ENCODE measurements at regions not wholly inside any gene's neighbourhood (a gene's known extent, or its start where the extent isn't known, plus 50 kb on each side); places are given as distances from the start of the nearest gene placed in this dataset.

- Mint-ChIP-seq H3K4me3 (no peak overlapping the region), H3K9me3 (ENCODE audit: low read depth) (peaks cover 2% of the 10 kb centered on the region), H3K27ac (peak overlapping the region; percentile 57), H3K36me3 (ENCODE audit: low read depth) (no peaks in the 10 kb centered on the region), H3K27me3 (no peaks in the 10 kb centered on the region), H3K4me1 (peaks cover 53% of the 10 kb centered on the region)
- POLR2A ChIA-PET: no interaction called here
- intact Hi-C loops (cut with DNase I, micrococcal nuclease): loop anchor here in 1 of 2 experiments (5.0 to 10.0 kb wide), 4 partner anchors 81 to 1657 kb away; partner anchors contain the start of genes RGS2, RO60 and UCHL5
- ATAC-seq (peak; percentile 12), DNase-seq (no peak)
- CTCF ChIA-PET: no interaction called here
These were observed 351.6 kb upstream of the B3GALT2 start for GRCh38 chr1:193538003-193538354.

DNA sequence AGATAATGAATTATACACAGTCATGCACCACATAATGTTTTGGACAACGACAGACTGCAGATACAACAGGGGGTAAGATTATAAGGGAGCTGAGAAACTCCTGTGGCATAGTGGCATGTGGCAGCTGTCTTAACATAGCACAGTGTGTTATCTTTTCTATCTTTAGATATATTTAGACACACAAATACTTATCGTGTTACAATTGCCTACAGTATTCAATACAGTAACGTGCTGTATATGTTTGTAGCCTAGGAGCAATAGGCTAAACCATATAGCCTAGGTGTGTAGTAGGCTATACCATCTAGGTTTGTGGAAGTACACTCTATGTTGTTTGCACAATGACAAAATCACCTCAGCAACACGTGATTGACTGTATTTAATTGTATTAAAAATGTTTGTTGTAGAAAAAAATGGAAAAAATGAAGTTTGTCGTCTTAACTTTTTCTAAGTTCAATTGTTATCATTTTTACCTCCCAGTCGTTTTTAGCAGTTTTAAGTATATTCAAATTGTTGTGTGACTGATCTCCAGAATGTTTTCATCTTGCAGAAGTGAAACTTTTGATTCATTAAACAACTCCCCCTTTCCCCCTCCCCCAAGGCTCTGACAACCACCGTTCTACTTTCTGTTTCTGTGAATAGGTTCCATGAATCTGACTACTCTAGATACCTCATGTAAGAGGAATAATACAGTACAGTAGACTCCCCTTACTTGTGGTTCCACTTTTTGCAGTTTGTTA, 351.0 kb upstream of the B3GALT2 start:
- CTCF ChIA-PET: interaction anchor here (0.6 kb wide), 1 partner anchor 15 kb away, joined by 4 read pairs; no protein-coding TSS in a partner anchor
- H3K9me3 Mint-ChIP-seq (ENCODE audit: low read depth): peaks cover 2% of the 10 kb centered on the region
- intact Hi-C loops (cut with DNase I, micrococcal nuclease): loop anchor here (1.0 to 10.0 kb wide), 10 partner anchors 32 to 1657 kb away; partner anchors contain the start of genes RGS2 (in 1 of the 2), RO60 (in 1 of the 2) and UCHL5 (in 1 of the 2)
- no peak overlapping the region for H3K4me3 Mint-ChIP-seq
- H3K4me1 Mint-ChIP-seq: peaks cover 47% of the 10 kb centered on the region
- POLR2A ChIA-PET: no interaction called here
- ATAC-seq: peak; percentile 89
- no peaks in the 10 kb centered on the region for H3K36me3 Mint-ChIP-seq (ENCODE audit: low read depth)
- peak overlapping the region; percentile 53 for H3K27ac Mint-ChIP-seq
- no peaks in the 10 kb centered on the region for H3K27me3 Mint-ChIP-seq
- DNase-seq: peak; percentile 84

GRCh38 chr1:193533853-193534252, 347.4 kb upstream of the B3GALT2 start:
- intact Hi-C loops (cut with DNase I, micrococcal nuclease): loop anchor here in 1 of 2 experiments (10.0 kb wide), 2 partner anchors 479 to 1661 kb away; partner anchors contain the start of genes RO60 and UCHL5
- Mint-ChIP-seq H3K4me1 (peaks cover 19% of the 10 kb centered on the region), H3K36me3 (ENCODE audit: low read depth) (no peaks in the 10 kb centered on the region), H3K27me3 (no peaks in the 10 kb centered on the region), H3K4me3 (no peak overlapping the region), H3K27ac (no peak overlapping the region), H3K9me3 (ENCODE audit: low read depth) (peaks cover 2% of the 10 kb centered on the region)
- CTCF ChIA-PET: interaction anchor here (0.9 kb wide), 1 partner anchor 10 kb away, joined by 3 read pairs; no protein-coding TSS in a partner anchor
- no peak for DNase-seq
- no peak for ATAC-seq
- POLR2A ChIA-PET: interaction anchor here (0.6 kb wide), 1 partner anchor 483 kb away, joined by 3 read pairs; no protein-coding TSS in a partner anchor

DNA sequence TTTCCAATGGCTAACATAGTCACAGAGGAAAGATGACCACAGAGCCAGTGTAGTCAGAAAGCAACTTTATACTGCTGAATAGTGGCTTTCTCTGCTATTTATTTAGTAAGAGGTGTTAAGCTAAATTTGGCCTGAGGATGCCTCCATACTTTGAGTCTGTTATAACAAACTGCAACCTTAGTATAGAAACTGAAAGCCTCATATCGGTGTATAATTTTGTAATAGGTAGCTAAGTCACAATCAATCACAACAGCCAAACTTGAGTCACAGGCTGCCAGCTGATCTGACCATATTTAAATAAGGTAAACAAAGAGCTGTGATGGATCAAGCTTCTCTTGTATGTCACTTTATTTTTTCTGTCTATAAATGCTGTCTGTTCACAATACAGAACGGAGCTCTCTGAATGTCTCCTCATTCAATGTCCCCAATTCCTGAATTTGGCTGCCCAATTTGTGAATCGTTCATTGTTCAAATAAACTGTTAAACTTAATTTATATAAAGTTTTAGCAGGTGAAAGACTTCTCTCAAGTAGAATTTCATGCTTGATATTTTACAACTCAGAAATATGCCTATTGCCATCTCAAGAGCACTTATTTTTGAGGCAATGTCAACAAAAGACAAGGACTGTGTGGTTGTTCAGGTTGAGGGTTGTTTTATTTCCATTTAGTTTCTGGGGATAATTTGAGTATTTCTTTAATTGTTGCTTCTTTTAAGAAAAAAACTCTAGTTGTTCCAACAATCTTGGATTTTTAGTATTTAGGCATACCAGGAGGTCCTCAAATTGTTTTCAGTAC, 339.7 kb upstream of the B3GALT2 start:
- DNase-seq (peak; percentile 16), ATAC-seq (peak; percentile 55)
- intact Hi-C loops (cut with DNase I, micrococcal nuclease): no loop called here
- Mint-ChIP-seq H3K27me3 (no peaks in the 10 kb centered on the region), H3K27ac (no peak overlapping the region), H3K9me3 (ENCODE audit: low read depth) (no peaks in the 10 kb centered on the region), H3K4me3 (no peak overlapping the region), H3K36me3 (ENCODE audit: low read depth) (no peaks in the 10 kb centered on the region), H3K4me1 (no peaks in the 10 kb centered on the region)
- ChIA-PET CTCF (interaction anchor here (1.1 kb wide), 1 partner anchor 26 kb away, joined by 3 read pairs; no protein-coding TSS in a partner anchor), POLR2A (interaction anchor here (0.6 kb wide), 1 partner anchor 1449 kb away, joined by 3 read pairs; no protein-coding TSS in a partner anchor)

GRCh38 chr1:193525411-193525810, 339.0 kb upstream of the B3GALT2 start:
- Mint-ChIP-seq H3K27me3 (no peaks in the 10 kb centered on the region), H3K4me3 (no peak overlapping the region), H3K27ac (no peak overlapping the region), H3K4me1 (no peaks in the 10 kb centered on the region), H3K36me3 (ENCODE audit: low read depth) (no peaks in the 10 kb centered on the region), H3K9me3 (ENCODE audit: low read depth) (no peaks in the 10 kb centered on the region)
- POLR2A ChIA-PET: no interaction called here
- ATAC-seq (no peak), DNase-seq (no peak)
- CTCF ChIA-PET: interaction anchor here (1.0 to 1.1 kb wide), 2 partner anchors 25 to 44 kb away, joined by 3 read pairs; no protein-coding TSS in a partner anchor
- intact Hi-C loops (cut with DNase I, micrococcal nuclease): no loop called here

GRCh38 chr1:193524616-193525015, 338.2 kb upstream of the B3GALT2 start:
- H3K27ac Mint-ChIP-seq: no peak overlapping the region
- H3K4me3 Mint-ChIP-seq: no peak overlapping the region
- no peaks in the 10 kb centered on the region for H3K27me3 Mint-ChIP-seq
- DNase-seq (no peak), ATAC-seq (no peak)
- intact Hi-C loops (cut with DNase I, micrococcal nuclease): no loop called here
- H3K36me3 Mint-ChIP-seq (ENCODE audit: low read depth): no peaks in the 10 kb centered on the region
- no peaks in the 10 kb centered on the region for H3K4me1 Mint-ChIP-seq
- ChIA-PET CTCF (interaction anchor here (1.0 kb wide), 1 partner anchor 45 kb away, joined by 3 read pairs; no protein-coding TSS in a partner anchor), POLR2A (no interaction called here)
- H3K9me3 Mint-ChIP-seq (ENCODE audit: low read depth): no peaks in the 10 kb centered on the region

- ATAC-seq (no peak), DNase-seq (no peak)
- Mint-ChIP-seq H3K36me3 (ENCODE audit: low read depth) (no peaks in the 10 kb centered on the region), H3K27me3 (no peaks in the 10 kb centered on the region), H3K27ac (no peak overlapping the region), H3K4me1 (no peaks in the 10 kb centered on the region), H3K9me3 (ENCODE audit: low read depth) (no peaks in the 10 kb centered on the region), H3K4me3 (no peak overlapping the region)
- CTCF ChIA-PET: interaction anchor here (0.7 kb wide), 1 partner anchor 9 kb away, joined by 3 read pairs; no protein-coding TSS in a partner anchor
- intact Hi-C loops (cut with DNase I, micrococcal nuclease): no loop called here
- POLR2A ChIA-PET: no interaction called here
These were observed 337.6 kb upstream of the B3GALT2 start for GRCh38 chr1:193524021-193524420.

- Mint-ChIP-seq H3K27ac (no peak overlapping the region), H3K9me3 (ENCODE audit: low read depth) (no peaks in the 10 kb centered on the region), H3K4me1 (peaks cover 5% of the 10 kb centered on the region), H3K27me3 (no peaks in the 10 kb centered on the region), H3K36me3 (ENCODE audit: low read depth) (no peaks in the 10 kb centered on the region), H3K4me3 (no peak overlapping the region)
- DNase-seq (no peak), ATAC-seq (no peak)
- CTCF ChIA-PET: no interaction called here
- intact Hi-C loops (cut with DNase I, micrococcal nuclease): no loop called here
- POLR2A ChIA-PET: no interaction called here
These were observed 334.1 kb upstream of the B3GALT2 start for GRCh38 chr1:193520472-193520871.

- POLR2A ChIA-PET: no interaction called here
- Mint-ChIP-seq H3K4me3 (no peak overlapping the region), H3K27me3 (no peaks in the 10 kb centered on the region), H3K9me3 (ENCODE audit: low read depth) (no peaks in the 10 kb centered on the region), H3K27ac (no peak overlapping the region), H3K36me3 (ENCODE audit: low read depth) (no peaks in the 10 kb centered on the region), H3K4me1 (peaks cover 5% of the 10 kb centered on the region)
- no peak for ATAC-seq
- DNase-seq: no peak
- intact Hi-C loops (cut with DNase I, micrococcal nuclease): no loop called here
- CTCF ChIA-PET: no interaction called here
These were observed 333.5 kb upstream of the B3GALT2 start for GRCh38 chr1:193519922-193520321.

GRCh38 chr1:193516755-193517388, 330.5 kb upstream of the B3GALT2 start:
- Mint-ChIP-seq H3K36me3 (ENCODE audit: low read depth) (peaks cover 2% of the 10 kb centered on the region), H3K4me3 (no peak overlapping the region), H3K4me1 (peaks cover 5% of the 10 kb centered on the region), H3K9me3 (ENCODE audit: low read depth) (peaks cover 5% of the 10 kb centered on the region), H3K27ac (no peak overlapping the region), H3K27me3 (no peaks in the 10 kb centered on the region)
- POLR2A ChIA-PET: no interaction called here
- CTCF ChIA-PET: no interaction called here
- ATAC-seq (peak; percentile 49), DNase-seq (no peak)
- intact Hi-C loops (cut with DNase I, micrococcal nuclease): no loop called here

DNA sequence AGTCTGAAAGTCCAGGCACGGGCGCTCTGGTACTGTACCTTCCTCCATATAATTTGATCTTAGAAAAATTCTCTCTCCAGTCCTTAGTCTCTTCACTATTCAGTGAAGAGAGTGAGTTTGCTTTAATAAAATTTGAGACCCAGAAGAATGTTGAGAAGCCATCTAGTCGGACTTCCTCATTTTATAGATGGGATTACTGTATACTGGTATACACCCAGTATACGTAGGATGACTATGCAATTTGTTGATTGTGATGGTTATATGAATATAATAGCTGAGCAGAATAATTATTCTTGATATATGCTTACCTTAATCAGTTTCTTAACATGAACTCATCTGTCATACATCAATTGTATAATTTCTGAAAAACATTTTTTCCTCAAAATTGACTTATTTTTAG, 328.0 kb upstream of the B3GALT2 start:
- intact Hi-C loops (cut with DNase I, micrococcal nuclease): no loop called here
- DNase-seq: no peak
- Mint-ChIP-seq H3K4me1 (peaks cover 5% of the 10 kb centered on the region), H3K36me3 (ENCODE audit: low read depth) (peaks cover 4% of the 10 kb centered on the region), H3K27me3 (no peaks in the 10 kb centered on the region), H3K4me3 (no peak overlapping the region), H3K27ac (no peak overlapping the region), H3K9me3 (ENCODE audit: low read depth) (peaks cover 12% of the 10 kb centered on the region)
- POLR2A ChIA-PET: no interaction called here
- no peak for ATAC-seq
- CTCF ChIA-PET: no interaction called here
